LHCN-M2 (cell line): ENCODE measurements at regions not wholly inside any gene's neighbourhood (a gene's known extent, or its start where the extent isn't known, plus 50 kb on each side); places are given as distances from the start of the nearest gene placed in this dataset.

ENCODE experiments used
- DNase-seq: peaks from one replicate; pipeline ENCODE4 v3.0.0-alpha.2; 2012; ENCODE audit warnings: low read depth

DNA sequence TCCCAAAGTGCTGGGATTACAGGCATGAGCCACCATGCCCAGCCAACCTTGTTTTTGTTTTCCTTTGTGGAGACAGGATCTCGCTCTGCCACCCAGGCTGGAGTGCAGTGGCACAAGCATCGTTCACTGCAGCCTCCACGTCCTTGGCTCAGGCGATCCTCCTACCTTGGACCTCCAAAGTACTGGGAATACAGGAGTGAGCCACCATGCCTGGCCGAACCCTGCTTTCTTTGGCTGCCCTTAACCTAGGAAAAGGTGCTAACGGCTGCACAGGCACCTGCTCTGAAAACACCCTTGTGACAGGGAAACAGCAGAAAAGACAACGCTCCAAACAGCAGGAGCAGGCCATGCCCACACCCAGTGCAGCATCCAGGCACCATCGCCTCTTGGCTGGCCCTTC is 71.9 kb downstream of the OAT start:
- DNase-seq, result no peak

- DNase-seq, result no peak
Measured at GRCh38 chr10:124345521-124345920, 73.2 kb downstream of the OAT start.

DNA sequence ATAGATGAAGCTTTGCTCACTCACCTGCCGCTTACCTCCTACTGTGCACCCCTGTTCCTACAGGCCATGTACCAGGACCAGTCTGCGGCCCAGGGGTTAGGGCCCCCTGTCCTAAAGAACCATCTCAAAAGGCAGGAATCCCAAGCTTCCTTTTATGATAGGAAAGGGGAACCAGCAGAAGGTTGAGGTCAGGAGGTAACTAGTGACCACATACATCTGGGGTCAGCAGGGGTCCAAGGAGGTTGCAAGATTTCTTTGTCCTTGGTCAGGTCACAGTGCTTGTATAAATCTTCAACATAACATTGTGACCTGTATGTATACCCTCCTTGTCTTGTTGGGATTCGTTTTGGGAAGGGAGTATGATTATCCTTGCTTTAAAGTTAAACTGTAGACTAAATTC is 73.8 kb downstream of the OAT start:
- no peak for DNase-seq

DNA sequence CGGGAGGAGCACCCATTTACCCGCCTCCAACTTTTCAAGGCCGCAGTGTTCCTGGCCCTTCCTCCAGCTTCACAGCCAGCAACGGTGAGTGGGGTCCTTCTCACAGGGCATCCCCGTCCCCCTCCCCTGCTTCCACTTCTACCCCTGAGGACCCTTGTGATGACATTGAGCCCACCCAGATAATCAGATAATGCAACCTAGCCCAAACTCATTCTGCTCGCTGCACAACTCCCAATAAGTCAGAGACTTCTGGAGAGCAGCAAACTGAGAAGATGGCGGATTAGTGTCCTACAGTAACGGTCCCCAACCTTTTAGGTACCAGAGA is 74.5 kb downstream of the OAT start:
- DNase-seq, result no peak

GRCh38 chr10:124343351-124344265 is 75.1 kb downstream of the OAT start:
- no peak for DNase-seq

- DNase-seq, result no peak
Measured at GRCh38 chr10:124342821-124343170, 75.9 kb downstream of the OAT start.

DNA sequence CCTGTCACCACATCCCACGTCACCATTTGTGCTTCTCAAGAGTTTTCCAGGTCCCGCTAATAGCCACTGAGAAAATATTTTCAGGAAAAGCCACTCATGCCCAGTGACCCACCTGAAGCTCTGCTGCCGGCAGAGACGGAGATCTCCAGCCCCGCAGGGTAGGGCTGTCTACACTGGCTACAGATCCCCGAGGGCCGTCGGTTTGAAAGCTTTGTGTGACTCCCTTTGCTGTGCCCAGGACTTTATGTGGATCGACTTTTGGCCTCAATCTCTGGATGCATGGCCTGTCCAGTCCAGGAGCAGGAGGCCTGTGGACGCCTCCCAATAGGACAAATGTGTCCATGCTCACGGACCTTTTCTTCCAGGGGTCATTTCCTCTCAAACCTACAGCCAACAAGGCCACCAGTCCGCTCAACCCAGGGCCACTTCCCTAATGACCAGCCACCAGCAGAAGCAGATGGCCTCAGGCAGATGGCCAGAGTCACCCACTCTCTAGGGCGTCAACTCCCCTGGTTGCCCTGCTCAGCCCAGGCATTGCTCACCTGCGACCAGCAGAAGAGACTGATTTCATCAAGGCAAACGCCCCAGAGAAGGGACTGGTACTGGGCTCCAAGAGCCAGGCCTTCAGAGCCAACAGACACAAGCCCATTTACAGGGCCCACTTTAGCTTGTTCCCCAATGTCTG is 76.4 kb downstream of the OAT start:
- DNase-seq, result no peak

- no peak for DNase-seq
Measured at GRCh38 chr10:124341768-124342135, 77.0 kb downstream of the OAT start.

GRCh38 chr10:124340033-124340760 is 78.5 kb downstream of the OAT start:
- DNase-seq, result peak; percentile 96

DNA sequence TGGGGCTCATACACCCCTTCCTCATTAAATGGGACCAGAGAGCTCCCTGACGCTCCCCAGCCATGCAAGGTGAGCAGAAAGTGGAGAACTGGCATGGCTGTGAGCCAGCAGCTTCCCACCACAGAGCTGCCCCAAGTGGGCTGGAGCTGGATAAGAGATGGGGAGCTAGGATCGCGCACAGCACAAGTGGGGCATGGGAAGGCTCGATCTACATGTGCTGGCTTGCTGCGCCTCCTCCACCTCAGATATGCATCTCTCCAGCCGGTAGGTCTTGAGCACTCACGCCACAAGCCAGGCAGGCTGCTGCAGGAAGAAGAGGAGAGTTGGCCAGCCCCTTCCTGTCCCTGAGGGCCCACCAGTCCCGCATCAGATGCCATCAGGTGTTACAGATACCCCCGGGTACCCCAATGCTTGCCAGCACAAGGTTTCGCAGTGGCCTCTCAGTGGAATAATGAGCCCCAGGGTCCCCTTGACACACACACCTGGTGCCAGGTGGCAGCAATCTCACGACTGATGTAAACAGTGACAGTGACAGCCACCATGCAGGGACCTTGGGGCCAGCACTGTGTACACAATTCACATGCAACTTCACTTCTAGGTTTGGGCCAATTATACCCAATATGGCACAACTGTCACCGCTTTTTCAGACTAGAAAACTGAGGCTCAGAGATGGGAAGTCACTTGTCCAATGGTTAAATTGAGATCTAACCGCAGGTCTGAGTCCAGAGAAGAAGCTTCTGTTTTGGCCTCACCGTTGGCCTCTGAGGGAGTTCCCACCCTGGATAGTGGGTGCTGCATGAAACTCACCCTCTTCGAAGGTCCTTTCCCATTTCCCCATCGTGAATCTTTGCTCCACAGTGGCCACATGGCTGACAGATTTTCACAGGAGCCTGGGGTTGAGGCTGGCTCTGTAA is 79.3 kb downstream of the OAT start:
- DNase-seq, result no peak

DNA sequence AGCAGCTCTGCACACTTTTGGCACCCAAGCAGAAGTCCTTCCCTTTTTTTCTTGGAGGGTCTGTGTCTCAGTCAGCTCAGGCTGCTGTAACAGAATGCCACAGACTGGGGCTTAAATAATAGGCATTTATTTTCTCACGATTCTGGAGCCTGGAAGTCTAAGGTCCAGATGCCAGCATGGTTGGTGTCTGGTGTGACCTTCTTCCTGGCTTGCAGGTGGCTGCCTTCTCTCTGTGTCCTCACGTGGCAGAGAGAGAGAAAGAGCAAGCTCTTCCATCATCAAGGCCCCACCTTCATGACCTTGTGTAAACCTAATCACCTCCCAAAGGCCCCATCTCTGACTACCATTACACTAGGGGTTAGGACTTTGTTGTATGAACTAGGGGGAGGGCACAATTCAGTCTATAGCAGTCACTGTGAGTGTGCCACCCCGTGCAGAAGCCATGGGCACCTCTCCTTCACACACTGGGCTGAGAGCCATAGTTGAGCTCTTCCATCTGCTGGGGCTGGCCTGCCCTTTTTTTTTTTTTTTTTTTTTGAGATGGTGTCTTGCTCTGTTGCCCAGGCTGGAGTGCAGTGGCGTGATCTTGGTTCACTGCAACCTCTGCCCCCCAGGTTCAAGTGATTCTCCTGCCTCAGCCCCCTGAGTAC is 80.3 kb downstream of the OAT start:
- no peak for DNase-seq

DNA sequence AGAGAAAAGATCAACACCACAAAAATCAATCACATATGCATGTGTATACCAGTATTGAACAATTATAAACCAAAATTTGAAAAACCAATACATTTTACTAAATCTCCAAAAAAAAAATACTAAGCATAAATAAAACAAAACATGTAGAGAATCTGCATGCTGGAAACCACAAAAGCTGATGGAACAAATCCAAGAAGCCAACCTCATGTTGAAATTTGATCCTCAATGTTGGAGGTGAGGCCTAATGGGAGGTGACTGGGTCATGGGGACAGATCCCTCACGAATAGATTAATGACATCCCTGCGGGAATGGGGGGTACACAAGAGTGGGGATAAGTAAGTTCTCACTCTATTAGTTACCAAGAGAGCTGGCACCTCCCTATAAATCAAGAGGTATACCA is 82.5 kb downstream of the OAT start:
- peak; percentile 50 for DNase-seq

- no peak for DNase-seq
Measured at GRCh38 chr10:124333931-124334330, 84.8 kb downstream of the OAT start.

DNA sequence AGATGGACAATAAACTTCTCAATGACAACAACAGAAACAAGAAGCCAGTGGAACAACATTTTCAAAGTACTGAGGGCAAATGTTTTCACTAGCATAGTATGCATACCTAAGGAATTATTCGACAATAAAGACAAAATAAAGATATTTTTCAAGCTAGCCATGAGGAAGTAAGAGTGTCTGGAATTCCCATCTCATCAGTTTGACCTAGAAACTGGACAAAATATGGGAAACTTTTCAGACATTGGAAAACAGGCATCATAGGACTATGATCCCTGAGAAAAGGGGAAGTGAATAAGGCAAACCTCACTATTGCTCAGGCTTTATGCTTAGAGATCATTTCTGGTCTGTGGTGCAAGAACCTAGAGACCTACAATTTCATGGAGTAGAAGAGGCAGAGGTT is 86.3 kb downstream of the OAT start:
- peak; percentile 23 for DNase-seq

- no peak for DNase-seq
Measured at GRCh38 chr10:124329941-124330340, 88.8 kb downstream of the OAT start.

DNA sequence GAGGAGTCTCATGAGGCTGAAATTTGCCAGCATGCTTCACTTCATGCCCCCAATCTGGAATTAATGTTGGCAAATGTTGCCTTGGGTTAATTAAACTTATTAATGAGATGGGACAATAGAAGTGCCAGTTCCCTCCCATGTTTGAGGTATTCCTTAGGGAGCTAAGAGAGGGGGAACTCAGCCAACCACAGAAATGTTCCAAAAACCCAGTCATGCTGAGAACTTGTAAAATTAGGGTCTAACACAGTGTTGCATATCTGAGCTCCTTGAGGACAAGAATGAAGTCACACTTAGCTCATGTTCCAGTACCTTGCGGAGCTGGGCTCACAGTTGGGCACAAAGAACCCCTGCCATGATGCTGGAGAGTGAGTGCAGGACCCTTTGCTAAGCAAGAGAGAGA is 89.4 kb downstream of the OAT start:
- no peak for DNase-seq

DNA sequence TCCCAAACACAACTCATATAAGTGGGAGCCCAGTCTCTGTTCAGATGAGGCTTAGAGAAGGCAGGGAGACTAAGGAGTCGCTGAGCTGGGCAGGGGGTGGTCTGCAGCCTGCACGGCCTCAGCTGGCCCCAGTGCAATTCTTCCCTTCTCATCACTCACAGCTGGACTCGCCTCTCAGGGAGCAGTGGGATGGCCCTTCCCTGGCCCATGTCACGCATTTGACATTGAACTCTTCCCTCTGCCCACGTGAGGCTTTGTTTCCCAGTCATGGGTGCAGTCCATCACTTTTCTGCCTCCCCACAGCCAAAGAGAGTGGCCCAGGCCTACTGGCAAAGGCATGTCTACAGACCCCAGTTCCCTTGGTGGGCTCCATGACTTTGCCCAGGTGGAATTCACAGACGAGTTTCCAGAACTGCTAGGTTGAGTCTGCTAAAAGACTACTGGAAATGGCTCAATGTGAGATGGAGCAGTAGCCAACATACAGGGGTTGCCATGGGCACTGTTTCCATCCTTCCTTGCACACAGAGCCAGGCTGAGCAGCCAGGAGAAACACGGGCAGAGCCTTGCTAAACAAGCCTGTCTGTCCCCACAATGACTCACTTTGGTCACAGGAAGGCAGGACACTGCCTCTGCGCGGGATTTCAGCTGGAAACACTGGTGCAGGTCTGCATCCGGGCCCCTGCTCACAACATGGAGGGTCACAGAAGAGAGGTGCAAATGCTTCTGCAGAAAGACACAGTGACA is 90.1 kb downstream of the OAT start:
- DNase-seq, result no peak

- no peak for DNase-seq
Measured at GRCh38 chr10:124325998-124326636, 92.6 kb downstream of the OAT start.

GRCh38 chr10:124325633-124325914 is 93.1 kb downstream of the OAT start:
- DNase-seq, result no peak
